Endothelial cell of umbilical vein (primary cell): ENCODE measurements at regions not wholly inside any gene's neighbourhood (a gene's known extent, or its start where the extent isn't known, plus 50 kb on each side); places are given as distances from the start of the nearest gene placed in this dataset.
"Not testable (repeated sequence)": the region's sequence is repeated elsewhere in the genome, so short reads cannot be mapped to it uniquely, and the experiment has no call there.

Experiments
- BruUV-seq: library from RNA; stranded (reverse); fragments of 400-500 nt; replicated peaks from 2 replicates; lab custom pipeline; 2021; lab: Mats Ljungman, UMichigan
- CTCF ChIA-PET: fragments of 300-600, 350-600 bp; sonication (Branson Sonifier 250); formaldehyde crosslinking; loops from one replicate; lab custom pipeline; 2021; ENCODE audit warnings: antibody characterized with exemption, inconsistent platforms; lab: Charles Lee
- POLR2A ChIA-PET: fragments of 300-600, 350-600 bp; sonication (Branson Sonifier 250); formaldehyde crosslinking; loops from one replicate; lab custom pipeline; 2021; ENCODE audit warnings: antibody characterized with exemption, inconsistent platforms; lab: Charles Lee
- DNase-seq: peaks from one replicate; pipeline ENCODE4 v3.0.0-alpha.2; 2011; ENCODE audit warnings: low read depth, low spot score
- FAIRE-seq: peaks from 2 replicates; lab custom pipeline; 2011; peaks lifted over from hg19 to GRCh38; lab: Jason Lieb, UNC
- H2AFZ ChIP-seq: 2 replicates; pipeline ENCODE4 v1.6.0; 2012; ENCODE audit warnings: low read depth, low read length, control low read depth, inconsistent platforms
- H3K27ac ChIP-seq: 2 replicates; pipeline ENCODE4 v1.5.1; 2011; ENCODE audit warnings: low read depth, mild to moderate bottlenecking, control low read depth, low read length, moderate library complexity; ENCODE audit not compliant: insufficient read depth
- H3K27me3 ChIP-seq, 2 experiments: 2 replicates each; pipeline versions ENCODE4 v1.6.0 to v1.6.1; 2011; ENCODE audit warnings: low read length in 2 of 2, mixed read lengths in 1 of 2; ENCODE audit not compliant: control insufficient read depth in 2 of 2, insufficient read depth in 2 of 2
- H3K36me3 ChIP-seq, 2 experiments: 2 replicates in 1 of 2; 3 replicates in 1 of 2; pipeline ENCODE4 v1.5.1; 2011; ENCODE audit warnings: low read length in 2 of 2, mild to moderate bottlenecking in 1 of 2, moderate library complexity in 1 of 2; ENCODE audit not compliant: control insufficient read depth in 2 of 2, insufficient read depth in 2 of 2; ENCODE audit errors: extremely low read depth in 1 of 2
- H3K4me1 ChIP-seq: 3 replicates; pipeline ENCODE4 v1.5.1; 2011; ENCODE audit warnings: mild to moderate bottlenecking, low read length; ENCODE audit not compliant: control insufficient read depth, insufficient read depth; ENCODE audit errors: extremely low read depth
- H3K4me2 ChIP-seq: 2 replicates; pipeline ENCODE4 v1.6.1; 2011; ENCODE audit warnings: low read length, control low read depth, mixed read lengths; ENCODE audit not compliant: insufficient read depth
- H3K4me3 ChIP-seq, 3 experiments: fragments of 200-600 bp in 1 of 3; sonication (generic), shearing (Covaris generic) in 1 of 3; replicated peaks in 1 of 3; 2 replicates each; pipeline ENCODE4 v1.5.1; 2011 to 2016; ENCODE audit warnings: control low read depth in 3 of 3, low read length in 3 of 3, mild to moderate bottlenecking in 2 of 3, inconsistent platforms in 1 of 3, low read depth in 1 of 3, moderate library complexity in 1 of 3; ENCODE audit not compliant: insufficient read depth in 1 of 3
- H3K79me2 ChIP-seq: 2 replicates; pipeline ENCODE4 v1.6.0; 2012; ENCODE audit warnings: low read length, inconsistent platforms; ENCODE audit not compliant: control insufficient read depth, insufficient read depth
- H3K9ac ChIP-seq: replicated peaks from 2 replicates; pipeline ENCODE3; 2011; ENCODE audit warnings: low read length, control low read depth; ENCODE audit not compliant: insufficient read depth; ENCODE audit errors: extremely low read depth
- H3K9me1 ChIP-seq: replicated peaks from 3 replicates; pipeline ENCODE4 v1.6.0; 2011; ENCODE audit warnings: mild to moderate bottlenecking, low read length; ENCODE audit not compliant: control insufficient read depth, insufficient read depth; ENCODE audit errors: extremely low read depth
- H3K9me3 ChIP-seq: replicated peaks from 2 replicates; pipeline ENCODE4 v1.5.1; 2012; ENCODE audit warnings: low read length, inconsistent platforms; ENCODE audit not compliant: control insufficient read depth, insufficient read depth
- H4K20me1 ChIP-seq: replicated peaks from 2 replicates; pipeline ENCODE3; 2011; ENCODE audit warnings: mild to moderate bottlenecking, low read length; ENCODE audit not compliant: control insufficient read depth, insufficient read depth; ENCODE audit errors: extremely low read depth
- dilution Hi-C: fragments of 300-500 bp; cut with MboI; formaldehyde crosslinking; loops from one replicate; pipeline ENCODE4 v1.15.0; 2019; ENCODE audit warnings: low sequenced_read_pairs; ENCODE audit not compliant: extremely low pct_ligation_motif_present
- intact Hi-C: fragments of 100-400 bp; cut with micrococcal nuclease; formaldehyde crosslinking; loops from one replicate; pipeline ENCODE4 v1.10.0; 2022

- POLR2A ChIA-PET, H3K4me3 ChIP-seq, H2AFZ ChIP-seq, H3K9me3 ChIP-seq, H3K27ac ChIP-seq, H3K9me1 ChIP-seq, H3K9ac ChIP-seq, H3K79me2 ChIP-seq, H3K36me3 ChIP-seq, CTCF ChIA-PET, intact Hi-C loops, H4K20me1 ChIP-seq, H3K4me2 ChIP-seq, dilution Hi-C loops, FAIRE-seq, DNase-seq, H3K27me3 ChIP-seq, H3K4me1 ChIP-seq, BruUV-seq: not testable (repeated sequence)
These were observed 234.8 kb downstream of the TSPY10 start for GRCh38 chrY:9762443-9762842.

- DNase-seq, FAIRE-seq, dilution Hi-C loops, H3K4me1 ChIP-seq, H2AFZ ChIP-seq, H3K79me2 ChIP-seq, intact Hi-C loops, BruUV-seq, H3K9me1 ChIP-seq, H3K36me3 ChIP-seq, H3K4me2 ChIP-seq, POLR2A ChIA-PET, H3K9me3 ChIP-seq, CTCF ChIA-PET, H3K9ac ChIP-seq, H3K4me3 ChIP-seq, H3K27ac ChIP-seq, H3K27me3 ChIP-seq, H4K20me1 ChIP-seq: not testable (repeated sequence)
These were observed 241.6 kb downstream of the TSPY10 start for GRCh38 chrY:9769312-9769711.

GRCh38 chrY:9771086-9771485, 243.4 kb downstream of the TSPY10 start:
- intact Hi-C loops, H3K79me2 ChIP-seq, H3K9me3 ChIP-seq, H3K36me3 ChIP-seq, H4K20me1 ChIP-seq, POLR2A ChIA-PET, H3K4me2 ChIP-seq, BruUV-seq, H3K27ac ChIP-seq, dilution Hi-C loops, H3K4me3 ChIP-seq, H3K9me1 ChIP-seq, H3K9ac ChIP-seq, FAIRE-seq, CTCF ChIA-PET, DNase-seq, H2AFZ ChIP-seq, H3K4me1 ChIP-seq, H3K27me3 ChIP-seq: not testable (repeated sequence)

DNA sequence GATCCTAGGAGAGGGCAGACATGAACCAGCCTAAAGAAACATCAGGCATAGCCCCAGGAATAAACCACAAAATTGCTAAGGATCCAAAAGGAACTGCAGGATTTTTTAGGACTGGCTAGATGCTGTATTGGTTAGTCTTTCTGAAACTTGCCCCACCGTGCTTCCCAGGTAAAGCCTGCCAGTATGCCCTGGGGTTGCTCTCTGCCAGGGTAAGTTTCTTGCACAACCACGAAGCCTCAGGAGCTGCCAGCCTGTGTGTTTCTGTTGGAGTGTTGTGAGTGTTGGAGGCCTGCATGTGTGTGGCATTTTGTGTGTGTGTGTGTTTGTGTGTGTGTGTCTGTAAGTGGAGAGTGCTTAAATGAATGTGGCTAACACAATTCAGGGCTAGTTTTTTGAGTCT, 244.4 kb downstream of the TSPY10 start:
- DNase-seq, CTCF ChIA-PET, BruUV-seq, intact Hi-C loops, H3K27ac ChIP-seq, dilution Hi-C loops, H3K36me3 ChIP-seq, H3K4me2 ChIP-seq, H3K9me3 ChIP-seq, H2AFZ ChIP-seq, H3K9me1 ChIP-seq, H3K27me3 ChIP-seq, FAIRE-seq, POLR2A ChIA-PET, H3K4me3 ChIP-seq, H3K9ac ChIP-seq, H3K79me2 ChIP-seq, H4K20me1 ChIP-seq, H3K4me1 ChIP-seq: not testable (repeated sequence)
